SH-SY5Y (cell line): ENCODE measurements at regions not wholly inside any gene's neighbourhood (a gene's known extent, or its start where the extent isn't known, plus 50 kb on each side); places are given as distances from the start of the nearest gene placed in this dataset.

Experiments
- GATA2 ChIP-seq: IDR thresholded peaks from 2 replicates; pipeline ENCODE4 v1.6.1; 2011; ENCODE audit warnings: mild to moderate bottlenecking, low read depth, low read length
- GATA3 ChIP-seq: IDR thresholded peaks from 2 replicates; pipeline ENCODE4 v1.6.1; 2011; ENCODE audit warnings: low read depth, mild to moderate bottlenecking, low read length, moderate library complexity

DNA sequence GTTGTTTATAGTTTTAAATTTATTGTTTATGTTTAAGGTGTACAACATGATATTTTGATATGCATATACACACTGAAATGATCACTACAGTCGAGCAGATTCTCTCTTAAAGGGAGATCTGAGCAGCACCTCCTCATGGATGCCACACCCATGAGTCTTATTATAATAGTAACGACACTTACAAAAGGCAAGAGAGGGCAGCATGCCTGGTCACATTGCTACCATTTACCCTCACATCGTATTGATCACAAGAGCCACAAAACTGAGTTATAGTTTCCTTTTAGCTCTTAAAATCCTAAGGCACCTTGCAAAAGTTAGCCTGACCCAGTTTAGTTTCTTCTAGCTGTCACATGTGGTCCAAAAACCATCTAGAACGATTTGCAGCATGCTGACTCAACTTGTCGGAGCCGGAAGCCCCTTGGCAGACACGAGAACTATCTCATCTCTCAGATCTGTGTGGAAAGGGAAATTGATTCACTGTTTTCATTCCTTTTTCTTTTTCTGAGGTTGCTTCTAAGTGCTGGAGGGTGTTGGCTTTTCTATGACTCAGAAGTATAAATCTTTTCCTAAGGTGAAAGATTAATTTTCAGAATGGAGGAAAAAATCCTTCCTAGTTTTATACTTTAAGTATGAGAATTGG, 85.3 kb downstream of the CDC42EP3 start:
- TF ChIP-seq GATA2 (no peak), GATA3 (no peak)
